ENCODE measurements at regions not wholly inside any gene's neighbourhood (a gene's known extent, or its start where the extent isn't known, plus 50 kb on each side); places are given as distances from the start of the nearest gene placed in this dataset.
"Not testable (repeated sequence)": the region's sequence is repeated elsewhere in the genome, so short reads cannot be mapped to it uniquely, and the experiment has no call there.

- no peak for DNase-seq (ENCODE audit: low spot score)
Observed at GRCh38 chr5:153357493-153358112, 132.9 kb upstream of the GRIA1 start.

GRCh38 chr5:153358315-153358976, 132.0 kb upstream of the GRIA1 start:
- no peak for FAIRE-seq

More at GRCh38 chr5:153357493-153358112, 132.9 kb upstream of the GRIA1 start:
- no peak for FAIRE-seq

GRCh38 chr5:153360860-153361259, 129.6 kb upstream of the GRIA1 start:
- FAIRE-seq: no peak
- DNase-seq (ENCODE audit: low spot score): no peak

More at GRCh38 chr5:153358315-153358976, 132.0 kb upstream of the GRIA1 start:
- DNase-seq (ENCODE audit: low spot score): no peak

- DNase-seq (ENCODE audit: low spot score): no peak
- FAIRE-seq: no peak
Observed at GRCh38 chr5:153361735-153362409, 128.6 kb upstream of the GRIA1 start.

- FAIRE-seq: no peak
- no peak for DNase-seq (ENCODE audit: low spot score)
Observed at GRCh38 chr5:153365547-153365946, 124.9 kb upstream of the GRIA1 start.

GRCh38 chr5:153367466-153367865, 123.0 kb upstream of the GRIA1 start:
- FAIRE-seq (no peak), DNase-seq (ENCODE audit: low spot score) (no peak)

- no peak for FAIRE-seq
- no peak for DNase-seq (ENCODE audit: low spot score)
Observed at GRCh38 chr5:153372425-153373129, 117.9 kb upstream of the GRIA1 start.

GRCh38 chr5:153373130-153373498, 117.4 kb upstream of the GRIA1 start:
- DNase-seq (ENCODE audit: low spot score) (no peak), FAIRE-seq (no peak)

GRCh38 chr5:153381630-153382029, 108.8 kb upstream of the GRIA1 start:
- not testable (repeated sequence) for DNase-seq (ENCODE audit: low spot score); FAIRE-seq

- no peak for FAIRE-seq
Observed at GRCh38 chr5:153390569-153390968, 99.9 kb upstream of the GRIA1 start.

GRCh38 chr5:153399595-153399994, 90.9 kb upstream of the GRIA1 start:
- DNase-seq (ENCODE audit: low spot score) (no peak), FAIRE-seq (no peak)

More at GRCh38 chr5:153390569-153390968, 99.9 kb upstream of the GRIA1 start:
- no peak for DNase-seq (ENCODE audit: low spot score)

GRCh38 chr5:153400931-153401330, 89.5 kb upstream of the GRIA1 start:
- DNase-seq (ENCODE audit: low spot score) (no peak), FAIRE-seq (no peak)

GRCh38 chr5:153402550-153402949, 87.9 kb upstream of the GRIA1 start:
- no peak for FAIRE-seq

GRCh38 chr5:153403470-153403869, 87.0 kb upstream of the GRIA1 start:
- FAIRE-seq: no peak
- no peak for DNase-seq (ENCODE audit: low spot score)

More at GRCh38 chr5:153402550-153402949, 87.9 kb upstream of the GRIA1 start:
- peak; percentile 11 for DNase-seq (ENCODE audit: low spot score)

- FAIRE-seq (no peak), DNase-seq (ENCODE audit: low spot score) (no peak)
Observed at GRCh38 chr5:153404747-153405146, 85.7 kb upstream of the GRIA1 start.

- no peak for FAIRE-seq
Observed at GRCh38 chr5:153421676-153422075, 68.8 kb upstream of the GRIA1 start.

GRCh38 chr5:153425914-153426313, 64.6 kb upstream of the GRIA1 start:
- FAIRE-seq (no peak), DNase-seq (ENCODE audit: low spot score) (no peak)

More at GRCh38 chr5:153421676-153422075, 68.8 kb upstream of the GRIA1 start:
- DNase-seq (ENCODE audit: low spot score): no peak

GRCh38 chr5:153429761-153430380, 60.6 kb upstream of the GRIA1 start:
- DNase-seq (ENCODE audit: low spot score) (no peak), FAIRE-seq (no peak)

GRCh38 chr5:153432583-153432982, 57.9 kb upstream of the GRIA1 start:
- FAIRE-seq (no peak), DNase-seq (ENCODE audit: low spot score) (no peak)

- no peak for DNase-seq (ENCODE audit: low spot score)
- FAIRE-seq: no peak
Observed at GRCh38 chr5:153437251-153437650, 53.2 kb upstream of the GRIA1 start.

GRCh38 chr5:153439130-153439529, 51.3 kb upstream of the GRIA1 start:
- no peak for DNase-seq (ENCODE audit: low spot score)
- no peak for FAIRE-seq
